Neuron (in vitro differentiated cells): ENCODE measurements at regions not wholly inside any gene's neighbourhood (a gene's known extent, or its start where the extent isn't known, plus 50 kb on each side); places are given as distances from the start of the nearest gene placed in this dataset.

ENCODE experiments used
- H2AFZ ChIP-seq: one replicate; pipeline ENCODE4 v1.6.1; 2013; ENCODE audit warnings: low read depth, mild to moderate bottlenecking, inconsistent platforms, low read length, moderate library complexity
- H3K27me3 ChIP-seq: one replicate; pipeline ENCODE4 v1.6.1; 2013; ENCODE audit warnings: low read length; ENCODE audit not compliant: insufficient read depth
- H3K36me3 ChIP-seq: one replicate; pipeline ENCODE4 v1.6.1; 2013; ENCODE audit warnings: low read length; ENCODE audit not compliant: insufficient read depth
- H3K4me1 ChIP-seq: one replicate; pipeline ENCODE4 v1.6.1; 2013; ENCODE audit warnings: low read length; ENCODE audit not compliant: insufficient read depth
- H3K4me3 ChIP-seq: 2 replicates; pipeline ENCODE4 v1.5.1; 2013; ENCODE audit warnings: mild to moderate bottlenecking, low read length, moderate library complexity
- H3K9me3 ChIP-seq: one replicate; pipeline ENCODE4 v1.6.1; 2013; ENCODE audit warnings: low read length

GRCh38 chr18:11336241-11336640, 186.9 kb upstream of the PIEZO2 start:
- Histone ChIP-seq H2AFZ (no peak overlapping the region), H3K36me3 (no peaks in the 10 kb centered on the region), H3K27me3 (no peaks in the 10 kb centered on the region), H3K9me3 (no peaks in the 10 kb centered on the region), H3K4me3 (no peak overlapping the region), H3K4me1 (no peaks in the 10 kb centered on the region)

GRCh38 chr18:11327391-11328009, 178.1 kb upstream of the PIEZO2 start:
- no peaks in the 10 kb centered on the region for H3K4me1 ChIP-seq

GRCh38 chr18:11324956-11325882, 175.8 kb upstream of the PIEZO2 start:
- H2AFZ ChIP-seq: no peak overlapping the region
- no peaks in the 10 kb centered on the region for H3K27me3 ChIP-seq
- no peaks in the 10 kb centered on the region for H3K36me3 ChIP-seq
- no peaks in the 10 kb centered on the region for H3K4me1 ChIP-seq
- H3K4me3 ChIP-seq: no peak overlapping the region
- no peaks in the 10 kb centered on the region for H3K9me3 ChIP-seq

More at GRCh38 chr18:11327391-11328009, 178.1 kb upstream of the PIEZO2 start:
- Histone ChIP-seq H3K36me3 (no peaks in the 10 kb centered on the region), H3K27me3 (no peaks in the 10 kb centered on the region), H3K9me3 (no peaks in the 10 kb centered on the region), H2AFZ (no peak overlapping the region), H3K4me3 (no peak overlapping the region)

GRCh38 chr18:11324510-11324909, 175.1 kb upstream of the PIEZO2 start:
- H3K4me1 ChIP-seq: no peaks in the 10 kb centered on the region
- H2AFZ ChIP-seq: no peak overlapping the region
- no peak overlapping the region for H3K4me3 ChIP-seq
- H3K27me3 ChIP-seq: no peaks in the 10 kb centered on the region
- H3K9me3 ChIP-seq: no peaks in the 10 kb centered on the region
- H3K36me3 ChIP-seq: no peaks in the 10 kb centered on the region

GRCh38 chr18:11323359-11323819, 174.0 kb upstream of the PIEZO2 start:
- H3K4me3 ChIP-seq: no peak overlapping the region
- H3K9me3 ChIP-seq: no peaks in the 10 kb centered on the region
- no peaks in the 10 kb centered on the region for H3K36me3 ChIP-seq
- no peak overlapping the region for H2AFZ ChIP-seq
- H3K27me3 ChIP-seq: no peaks in the 10 kb centered on the region
- no peaks in the 10 kb centered on the region for H3K4me1 ChIP-seq

- Histone ChIP-seq H3K36me3 (no peaks in the 10 kb centered on the region), H3K4me1 (no peaks in the 10 kb centered on the region), H2AFZ (no peak overlapping the region), H3K9me3 (no peaks in the 10 kb centered on the region), H3K4me3 (no peak overlapping the region), H3K27me3 (no peaks in the 10 kb centered on the region)
Observed at GRCh38 chr18:11322716-11323115, 173.3 kb upstream of the PIEZO2 start.

- Histone ChIP-seq H3K9me3 (no peaks in the 10 kb centered on the region), H2AFZ (no peak overlapping the region), H3K4me1 (no peaks in the 10 kb centered on the region), H3K4me3 (no peak overlapping the region), H3K36me3 (no peaks in the 10 kb centered on the region), H3K27me3 (no peaks in the 10 kb centered on the region)
Observed at GRCh38 chr18:11322006-11322405, 172.6 kb upstream of the PIEZO2 start.

- no peaks in the 10 kb centered on the region for H3K27me3 ChIP-seq
- no peaks in the 10 kb centered on the region for H3K9me3 ChIP-seq
- H3K4me3 ChIP-seq: no peak overlapping the region
- H2AFZ ChIP-seq: no peak overlapping the region
- H3K4me1 ChIP-seq: no peaks in the 10 kb centered on the region
- H3K36me3 ChIP-seq: no peaks in the 10 kb centered on the region
Observed at GRCh38 chr18:11320986-11321385, 171.6 kb upstream of the PIEZO2 start.

GRCh38 chr18:11316546-11316945, 167.2 kb upstream of the PIEZO2 start:
- Histone ChIP-seq H3K4me3 (no peak overlapping the region), H3K9me3 (no peaks in the 10 kb centered on the region), H3K36me3 (no peaks in the 10 kb centered on the region), H2AFZ (no peak overlapping the region), H3K4me1 (no peaks in the 10 kb centered on the region), H3K27me3 (no peaks in the 10 kb centered on the region)

GRCh38 chr18:11310476-11311086, 161.2 kb upstream of the PIEZO2 start:
- H2AFZ ChIP-seq: no peak overlapping the region
- no peaks in the 10 kb centered on the region for H3K27me3 ChIP-seq
- H3K4me1 ChIP-seq: no peaks in the 10 kb centered on the region
- H3K9me3 ChIP-seq: no peaks in the 10 kb centered on the region
- H3K4me3 ChIP-seq: no peak overlapping the region
- H3K36me3 ChIP-seq: no peaks in the 10 kb centered on the region

- H3K9me3 ChIP-seq: peaks cover 2% of the 10 kb centered on the region
- H2AFZ ChIP-seq: no peak overlapping the region
- no peaks in the 10 kb centered on the region for H3K36me3 ChIP-seq
Observed at GRCh38 chr18:11309172-11309571, 159.8 kb upstream of the PIEZO2 start.

GRCh38 chr18:11308499-11308898, 159.1 kb upstream of the PIEZO2 start:
- Histone ChIP-seq H3K36me3 (no peaks in the 10 kb centered on the region), H3K4me3 (no peak overlapping the region), H3K9me3 (peaks cover 2% of the 10 kb centered on the region), H3K27me3 (no peaks in the 10 kb centered on the region), H2AFZ (no peak overlapping the region), H3K4me1 (peaks cover 10% of the 10 kb centered on the region)

More at GRCh38 chr18:11309172-11309571, 159.8 kb upstream of the PIEZO2 start:
- H3K27me3 ChIP-seq: no peaks in the 10 kb centered on the region
- peaks cover 10% of the 10 kb centered on the region for H3K4me1 ChIP-seq
- no peak overlapping the region for H3K4me3 ChIP-seq

- Histone ChIP-seq H3K36me3 (no peaks in the 10 kb centered on the region), H3K27me3 (no peaks in the 10 kb centered on the region), H3K4me3 (no peak overlapping the region), H2AFZ (no peak overlapping the region), H3K4me1 (peaks cover 10% of the 10 kb centered on the region), H3K9me3 (peaks cover 2% of the 10 kb centered on the region)
Observed at GRCh38 chr18:11307716-11308115, 158.3 kb upstream of the PIEZO2 start.
